HG03159 (cell line): ENCODE measurements at regions not wholly inside any gene's neighbourhood (a gene's known extent, or its start where the extent isn't known, plus 50 kb on each side); places are given as distances from the start of the nearest gene placed in this dataset.
"Not testable (repeated sequence)": the region's sequence is repeated elsewhere in the genome, so short reads cannot be mapped to it uniquely, and the experiment has no call there.

Experiments used
- ATAC-seq: cut with Tn5 transposase; IDR thresholded peaks from one replicate; pipeline ENCODE4 v1.9.1; 2021; ENCODE audit warnings: mild to moderate bottlenecking, moderate library complexity; ENCODE audit not compliant: unreplicated experiment

GRCh38 chr2:15750433-15750814 is 158.8 kb downstream of the DDX1 start:
- no peak for ATAC-seq

GRCh38 chr2:15750822-15751329 is 159.2 kb downstream of the DDX1 start:
- ATAC-seq: no peak

- ATAC-seq: no peak
Observed at GRCh38 chr2:15751477-15751876, 159.8 kb downstream of the DDX1 start.

- ATAC-seq: no peak
Observed at GRCh38 chr2:15752552-15753232, 161.0 kb downstream of the DDX1 start.

- ATAC-seq: no peak
Observed at GRCh38 chr2:15753233-15753798, 161.6 kb downstream of the DDX1 start.

GRCh38 chr2:15753811-15754702 is 162.4 kb downstream of the DDX1 start:
- no peak for ATAC-seq

- no peak for ATAC-seq
Observed at GRCh38 chr2:15754703-15755099, 163.0 kb downstream of the DDX1 start.

GRCh38 chr2:15755528-15755927 is 163.9 kb downstream of the DDX1 start:
- no peak for ATAC-seq

- ATAC-seq: no peak
Observed at GRCh38 chr2:15756011-15756550, 164.4 kb downstream of the DDX1 start.

- ATAC-seq: no peak
Observed at GRCh38 chr2:15756882-15757819, 165.5 kb downstream of the DDX1 start.

GRCh38 chr2:15757820-15758586 is 166.3 kb downstream of the DDX1 start:
- no peak for ATAC-seq

GRCh38 chr2:15758848-15759247 is 167.2 kb downstream of the DDX1 start:
- no peak for ATAC-seq

- ATAC-seq: no peak
Observed at GRCh38 chr2:15759385-15759784, 167.7 kb downstream of the DDX1 start.

- ATAC-seq: not testable (repeated sequence)
Observed at GRCh38 chr2:15759791-15760190, 168.1 kb downstream of the DDX1 start.

GRCh38 chr2:15760232-15760910 is 168.7 kb downstream of the DDX1 start:
- no peak for ATAC-seq

GRCh38 chr2:15761056-15761455 is 169.4 kb downstream of the DDX1 start:
- no peak for ATAC-seq

- ATAC-seq: no peak
Observed at GRCh38 chr2:15761910-15762309, 170.2 kb downstream of the DDX1 start.

- no peak for ATAC-seq
Observed at GRCh38 chr2:15762449-15762848, 170.8 kb downstream of the DDX1 start.
